ENCODE measurements at regions not wholly inside any gene's neighbourhood (a gene's known extent, or its start where the extent isn't known, plus 50 kb on each side); places are given as distances from the start of the nearest gene placed in this dataset.

DNA sequence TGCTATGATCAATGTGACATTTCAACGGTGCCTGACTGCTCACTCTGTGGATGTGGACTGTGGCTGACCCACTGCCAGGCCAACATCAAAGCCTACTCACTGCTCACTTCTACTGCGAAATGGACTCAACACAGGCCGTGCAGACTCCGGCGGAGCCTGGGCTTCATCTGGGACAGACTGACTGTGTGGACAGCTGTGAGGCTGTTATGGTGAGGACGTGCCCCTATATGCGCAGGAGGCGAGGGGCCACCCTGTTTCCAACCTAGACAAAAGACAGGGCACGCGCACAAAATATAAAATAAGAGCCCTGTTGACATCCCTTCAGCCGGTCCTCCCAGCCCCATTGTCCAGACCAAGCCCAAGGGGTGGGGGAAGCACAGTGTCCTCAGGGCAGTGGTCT lies 514.4 kb upstream of the RAB6C start:
- no peaks in the 10 kb centered on the region for H3K79me2 ChIP-seq (ENCODE audit: control insufficient read depth, insufficient read depth, low read length, unreplicated experiment)
- no peak overlapping the region for H3K27ac ChIP-seq (ENCODE audit: low read depth, low read length)
- H2AFZ ChIP-seq (ENCODE audit: low read length, unreplicated experiment), result no peak overlapping the region
- no peaks in the 10 kb centered on the region for H3K36me3 ChIP-seq (ENCODE audit: insufficient read depth, low read length)
- H3K4me3 ChIP-seq (ENCODE audit: low read depth, low read length), result no peak overlapping the region
- no peaks in the 10 kb centered on the region for H3K4me1 ChIP-seq (ENCODE audit: control insufficient read depth, insufficient read depth, low read length, unreplicated experiment)
- no peaks in the 10 kb centered on the region for H3K27me3 ChIP-seq (ENCODE audit: insufficient read depth, low read length)

DNA sequence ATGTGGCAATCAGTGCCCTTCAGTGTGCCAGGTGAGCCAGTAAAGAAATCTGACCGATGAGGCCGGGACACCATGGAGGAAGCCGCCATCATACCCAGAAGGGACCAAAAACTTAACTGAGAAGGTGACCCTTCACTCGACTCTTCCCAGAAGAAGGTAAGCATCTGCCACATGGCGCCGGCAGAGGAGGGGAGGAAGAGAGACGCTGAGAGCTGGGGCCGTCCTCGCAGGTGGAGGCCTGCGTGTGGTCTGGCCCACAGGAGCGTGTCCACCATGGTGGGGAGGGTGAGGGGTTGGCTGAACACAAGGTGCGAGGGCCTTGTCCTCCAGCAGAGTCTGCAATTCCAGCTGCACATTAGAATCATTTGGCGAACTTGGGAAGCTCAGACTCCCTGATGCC lies 513.1 kb upstream of the RAB6C start:
- Histone ChIP-seq H3K79me2 (ENCODE audit: control insufficient read depth, insufficient read depth, low read length, unreplicated experiment) (no peaks in the 10 kb centered on the region), H3K27me3 (ENCODE audit: insufficient read depth, low read length) (no peaks in the 10 kb centered on the region), H3K4me3 (ENCODE audit: low read depth, low read length) (no peak overlapping the region), H3K27ac (ENCODE audit: low read depth, low read length) (no peak overlapping the region), H2AFZ (ENCODE audit: low read length, unreplicated experiment) (no peak overlapping the region), H3K36me3 (ENCODE audit: insufficient read depth, low read length) (no peaks in the 10 kb centered on the region), H3K4me1 (ENCODE audit: control insufficient read depth, insufficient read depth, low read length, unreplicated experiment) (no peaks in the 10 kb centered on the region)

DNA sequence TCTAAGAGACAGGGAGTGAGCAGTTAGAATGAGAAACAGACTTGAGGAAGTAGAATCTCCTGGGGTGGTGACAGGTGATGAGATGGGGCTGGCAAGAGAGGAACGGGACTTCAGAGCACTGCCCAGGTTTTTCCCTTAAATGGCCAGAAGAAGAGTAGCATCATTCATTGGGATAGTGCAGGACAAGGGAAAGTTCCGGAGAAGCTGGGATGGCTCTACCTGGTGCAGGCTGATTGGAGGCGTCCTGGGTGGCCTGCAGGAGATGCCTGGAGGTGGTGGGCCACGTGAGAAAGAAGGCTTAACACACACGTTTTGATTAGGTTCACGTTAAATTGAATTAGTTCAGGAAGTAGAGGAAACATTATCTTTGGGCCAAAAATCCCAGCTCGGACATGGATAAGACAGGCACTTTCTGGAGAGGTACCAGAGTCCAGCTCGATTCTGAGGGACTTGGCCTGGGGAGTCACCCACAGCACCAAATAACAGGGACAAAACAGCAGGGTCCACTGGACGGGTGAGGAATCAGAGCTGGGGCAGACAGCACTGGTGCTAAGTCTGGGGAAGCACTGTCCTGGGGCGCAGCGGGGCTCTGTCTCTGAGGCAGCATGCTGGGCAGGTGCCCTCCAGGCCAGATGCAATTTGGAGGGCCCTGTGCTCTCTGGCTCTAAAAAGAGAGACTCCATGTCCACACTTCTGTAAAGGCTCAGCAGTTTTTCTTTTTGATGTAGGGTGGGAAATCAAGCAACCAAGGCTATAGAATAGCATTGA lies 512.3 kb upstream of the RAB6C start:
- no peak overlapping the region for H3K27ac ChIP-seq (ENCODE audit: low read depth, low read length)
- H2AFZ ChIP-seq (ENCODE audit: low read length, unreplicated experiment), result no peak overlapping the region
- H3K4me1 ChIP-seq (ENCODE audit: control insufficient read depth, insufficient read depth, low read length, unreplicated experiment), result no peaks in the 10 kb centered on the region
- no peaks in the 10 kb centered on the region for H3K27me3 ChIP-seq (ENCODE audit: insufficient read depth, low read length)
- no peaks in the 10 kb centered on the region for H3K79me2 ChIP-seq (ENCODE audit: control insufficient read depth, insufficient read depth, low read length, unreplicated experiment)
- H3K4me3 ChIP-seq (ENCODE audit: low read depth, low read length), result no peak overlapping the region
- H3K36me3 ChIP-seq (ENCODE audit: insufficient read depth, low read length), result no peaks in the 10 kb centered on the region

DNA sequence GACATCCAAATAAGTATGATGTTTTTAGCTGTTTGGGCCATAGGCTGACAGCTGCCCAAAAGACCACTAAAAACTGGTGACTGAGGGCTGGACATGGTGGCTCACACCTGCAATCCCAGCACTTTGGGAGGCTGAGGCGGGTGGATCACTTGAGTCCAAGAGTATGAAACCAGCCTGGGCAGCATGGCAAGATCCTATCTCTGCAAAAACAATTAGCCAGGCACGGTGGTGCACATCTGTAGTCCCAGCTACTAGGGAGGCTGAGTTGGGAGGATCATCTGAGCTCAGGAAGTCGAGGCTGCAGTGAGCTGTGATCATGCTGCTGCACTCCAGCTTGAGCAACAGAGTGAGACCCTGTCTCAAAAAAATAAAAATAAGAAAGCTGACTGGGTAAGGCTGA lies 511.5 kb upstream of the RAB6C start:
- no peaks in the 10 kb centered on the region for H3K4me1 ChIP-seq (ENCODE audit: control insufficient read depth, insufficient read depth, low read length, unreplicated experiment)

DNA sequence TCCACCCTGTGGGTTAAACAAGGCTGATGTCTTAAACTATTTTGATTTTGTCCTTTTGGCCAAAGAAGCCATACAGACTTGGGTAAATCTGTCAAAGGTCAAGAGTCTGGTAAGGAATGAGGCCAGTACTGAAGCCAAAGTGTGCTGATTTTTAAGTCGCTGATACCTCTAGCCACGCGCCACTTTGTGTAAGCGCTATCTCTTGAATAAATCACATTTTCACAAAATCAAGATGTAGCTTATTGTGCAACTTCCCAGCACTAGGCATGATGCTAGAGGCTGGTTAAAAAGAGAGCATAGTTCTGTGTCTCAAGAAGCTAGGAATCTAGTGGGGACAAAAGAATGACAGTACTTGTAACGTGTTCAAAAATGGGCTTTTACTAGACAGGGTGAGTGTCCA lies 510.6 kb upstream of the RAB6C start:
- H3K4me3 ChIP-seq (ENCODE audit: low read depth, low read length), result no peak overlapping the region
- H2AFZ ChIP-seq (ENCODE audit: low read length, unreplicated experiment), result no peak overlapping the region
- H3K27me3 ChIP-seq (ENCODE audit: insufficient read depth, low read length), result no peaks in the 10 kb centered on the region
- H3K4me1 ChIP-seq (ENCODE audit: control insufficient read depth, insufficient read depth, low read length, unreplicated experiment), result no peaks in the 10 kb centered on the region
- no peaks in the 10 kb centered on the region for H3K36me3 ChIP-seq (ENCODE audit: insufficient read depth, low read length)
- no peak overlapping the region for H3K27ac ChIP-seq (ENCODE audit: low read depth, low read length)
- no peaks in the 10 kb centered on the region for H3K79me2 ChIP-seq (ENCODE audit: control insufficient read depth, insufficient read depth, low read length, unreplicated experiment)

More for the DNA sequence above, 511.5 kb upstream of the RAB6C start:
- no peak overlapping the region for H3K27ac ChIP-seq (ENCODE audit: low read depth, low read length)
- H3K27me3 ChIP-seq (ENCODE audit: insufficient read depth, low read length), result no peaks in the 10 kb centered on the region
- H2AFZ ChIP-seq (ENCODE audit: low read length, unreplicated experiment), result no peak overlapping the region
- no peaks in the 10 kb centered on the region for H3K36me3 ChIP-seq (ENCODE audit: insufficient read depth, low read length)
- H3K79me2 ChIP-seq (ENCODE audit: control insufficient read depth, insufficient read depth, low read length, unreplicated experiment), result no peaks in the 10 kb centered on the region
- H3K4me3 ChIP-seq (ENCODE audit: low read depth, low read length), result no peak overlapping the region

DNA sequence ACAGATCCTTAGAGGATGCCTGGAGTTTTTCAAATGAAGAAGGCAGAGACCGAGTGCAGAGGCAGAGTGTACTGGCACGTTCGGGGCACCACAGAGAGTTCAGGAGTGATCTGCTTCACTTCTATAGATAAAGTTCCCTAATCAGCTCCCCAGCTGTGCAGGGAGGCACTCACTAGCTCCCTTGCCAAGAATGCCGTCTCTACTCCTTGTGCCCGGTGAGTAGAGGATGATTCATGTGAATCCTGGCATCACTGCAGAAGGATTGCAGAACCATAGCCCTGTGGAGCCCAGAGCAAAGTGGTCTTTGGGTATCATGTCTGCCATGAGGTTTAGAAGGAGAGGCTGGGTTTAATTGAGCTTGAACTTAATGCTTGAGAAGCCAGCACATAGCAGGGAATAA lies 510.1 kb upstream of the RAB6C start:
- no peak overlapping the region for H2AFZ ChIP-seq (ENCODE audit: low read length, unreplicated experiment)
- no peaks in the 10 kb centered on the region for H3K79me2 ChIP-seq (ENCODE audit: control insufficient read depth, insufficient read depth, low read length, unreplicated experiment)
- no peaks in the 10 kb centered on the region for H3K36me3 ChIP-seq (ENCODE audit: insufficient read depth, low read length)
- no peak overlapping the region for H3K27ac ChIP-seq (ENCODE audit: low read depth, low read length)
- H3K27me3 ChIP-seq (ENCODE audit: insufficient read depth, low read length), result no peaks in the 10 kb centered on the region
- no peaks in the 10 kb centered on the region for H3K4me1 ChIP-seq (ENCODE audit: control insufficient read depth, insufficient read depth, low read length, unreplicated experiment)
- H3K4me3 ChIP-seq (ENCODE audit: low read depth, low read length), result no peak overlapping the region

DNA sequence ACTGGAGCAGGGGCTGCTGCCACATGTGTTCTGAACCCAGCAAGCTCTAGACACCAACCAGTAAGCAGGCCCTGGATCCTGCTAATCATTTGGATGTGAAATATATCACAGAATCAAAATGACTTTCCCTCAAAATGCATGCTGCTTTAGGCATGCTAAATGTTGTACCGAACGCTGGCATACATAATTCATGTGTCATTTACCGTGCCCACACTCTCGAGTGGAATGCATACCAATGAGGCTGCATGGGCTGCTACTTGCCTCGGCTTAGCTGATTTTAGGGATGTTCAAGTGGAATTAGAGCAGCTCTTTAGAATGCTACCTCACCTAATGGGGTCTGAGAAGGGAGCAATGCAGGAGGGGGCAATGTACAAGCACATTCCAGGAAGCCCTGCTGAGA lies 509.6 kb upstream of the RAB6C start:
- no peak overlapping the region for H3K27ac ChIP-seq (ENCODE audit: low read depth, low read length)
- no peak overlapping the region for H3K4me3 ChIP-seq (ENCODE audit: low read depth, low read length)
- H3K27me3 ChIP-seq (ENCODE audit: insufficient read depth, low read length), result no peaks in the 10 kb centered on the region
- H3K36me3 ChIP-seq (ENCODE audit: insufficient read depth, low read length), result no peaks in the 10 kb centered on the region
- no peaks in the 10 kb centered on the region for H3K79me2 ChIP-seq (ENCODE audit: control insufficient read depth, insufficient read depth, low read length, unreplicated experiment)
- no peak overlapping the region for H2AFZ ChIP-seq (ENCODE audit: low read length, unreplicated experiment)
- no peaks in the 10 kb centered on the region for H3K4me1 ChIP-seq (ENCODE audit: control insufficient read depth, insufficient read depth, low read length, unreplicated experiment)

DNA sequence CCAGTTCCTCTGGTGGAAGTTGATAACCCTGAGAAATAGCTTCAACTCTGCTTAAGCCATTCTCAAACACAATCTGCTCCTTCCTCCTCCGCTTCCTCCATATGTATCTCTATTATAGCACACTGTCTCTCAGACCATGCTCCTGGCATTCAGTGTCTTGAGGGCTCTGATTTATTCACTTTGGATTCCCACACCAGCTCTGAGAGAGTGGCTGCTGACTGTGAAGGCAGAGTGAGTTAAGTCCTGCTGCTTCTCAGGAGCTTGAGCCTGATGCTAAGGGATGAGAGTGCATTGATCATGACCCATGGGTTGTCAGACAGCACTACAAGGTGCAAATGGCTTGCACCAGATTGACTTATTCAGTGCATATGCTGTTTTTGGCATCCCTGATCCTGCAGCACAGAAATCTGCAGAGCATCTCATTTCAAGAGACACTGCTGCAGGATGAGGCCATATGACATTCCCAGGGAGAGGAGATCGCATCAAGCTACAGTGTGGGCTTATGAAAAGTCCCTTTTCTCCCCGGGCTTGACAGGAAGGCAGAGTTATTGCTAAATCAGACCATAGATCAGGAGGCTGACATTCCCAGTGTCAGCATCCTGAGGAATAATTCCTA lies 500.5 kb upstream of the RAB6C start:
- no peaks in the 10 kb centered on the region for H3K36me3 ChIP-seq (ENCODE audit: insufficient read depth, low read length)
- no peak overlapping the region for H3K4me3 ChIP-seq (ENCODE audit: low read depth, low read length)
- no peaks in the 10 kb centered on the region for H3K27me3 ChIP-seq (ENCODE audit: insufficient read depth, low read length)
- no peak overlapping the region for H2AFZ ChIP-seq (ENCODE audit: low read length, unreplicated experiment)
- no peaks in the 10 kb centered on the region for H3K4me1 ChIP-seq (ENCODE audit: control insufficient read depth, insufficient read depth, low read length, unreplicated experiment)
- H3K79me2 ChIP-seq (ENCODE audit: control insufficient read depth, insufficient read depth, low read length, unreplicated experiment), result no peaks in the 10 kb centered on the region
- no peak overlapping the region for H3K27ac ChIP-seq (ENCODE audit: low read depth, low read length)

DNA sequence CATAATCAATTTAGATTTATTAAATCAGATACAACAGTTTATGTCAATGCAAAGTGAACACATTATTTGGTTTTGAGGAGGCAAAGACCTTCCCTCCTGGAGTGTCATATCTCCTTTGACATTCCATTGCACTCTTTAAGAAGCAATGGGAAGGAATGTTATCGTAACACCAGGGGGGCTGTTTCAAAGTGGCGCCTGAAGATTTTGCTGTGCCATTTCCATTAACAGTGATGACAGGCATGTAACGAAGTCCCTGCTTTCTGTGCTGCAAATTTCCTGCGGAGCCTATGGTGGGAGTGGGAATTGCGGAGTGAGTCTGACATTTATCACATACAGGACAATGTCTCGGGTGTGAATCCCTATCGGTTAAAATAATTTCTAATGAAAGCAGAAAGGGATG lies 499.6 kb upstream of the RAB6C start:
- Histone ChIP-seq H3K4me1 (ENCODE audit: control insufficient read depth, insufficient read depth, low read length, unreplicated experiment) (no peaks in the 10 kb centered on the region), H3K4me3 (ENCODE audit: low read depth, low read length) (no peak overlapping the region), H3K36me3 (ENCODE audit: insufficient read depth, low read length) (no peaks in the 10 kb centered on the region), H3K27me3 (ENCODE audit: insufficient read depth, low read length) (no peaks in the 10 kb centered on the region), H3K79me2 (ENCODE audit: control insufficient read depth, insufficient read depth, low read length, unreplicated experiment) (no peaks in the 10 kb centered on the region), H2AFZ (ENCODE audit: low read length, unreplicated experiment) (no peak overlapping the region), H3K27ac (ENCODE audit: low read depth, low read length) (no peak overlapping the region)

DNA sequence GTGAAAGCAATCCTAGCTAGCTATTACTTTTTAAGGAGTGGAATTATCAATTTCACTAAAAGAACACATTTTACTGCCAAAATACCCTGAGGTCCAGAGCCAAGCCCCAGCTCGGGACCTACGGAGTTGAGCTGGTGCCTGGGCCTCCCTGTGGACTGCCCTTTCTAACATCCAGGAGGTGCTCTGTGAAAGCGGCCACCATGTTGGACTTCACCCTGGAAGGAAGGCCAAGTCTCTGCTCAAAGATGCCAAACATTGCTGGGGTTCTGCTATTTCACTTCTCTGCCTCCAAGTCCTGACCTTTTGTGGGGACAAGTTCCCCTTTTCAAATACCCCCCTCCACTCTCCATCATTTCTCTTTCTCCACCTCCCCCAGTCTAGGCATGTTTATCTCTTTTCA lies 498.7 kb upstream of the RAB6C start:
- Histone ChIP-seq H3K27me3 (ENCODE audit: insufficient read depth, low read length) (no peaks in the 10 kb centered on the region), H3K27ac (ENCODE audit: low read depth, low read length) (no peak overlapping the region), H2AFZ (ENCODE audit: low read length, unreplicated experiment) (no peak overlapping the region), H3K4me3 (ENCODE audit: low read depth, low read length) (no peak overlapping the region), H3K4me1 (ENCODE audit: control insufficient read depth, insufficient read depth, low read length, unreplicated experiment) (no peaks in the 10 kb centered on the region), H3K79me2 (ENCODE audit: control insufficient read depth, insufficient read depth, low read length, unreplicated experiment) (no peaks in the 10 kb centered on the region), H3K36me3 (ENCODE audit: insufficient read depth, low read length) (no peaks in the 10 kb centered on the region)
